T-helper 9 cell (primary cell): ENCODE measurements at regions not wholly inside any gene's neighbourhood (a gene's known extent, or its start where the extent isn't known, plus 50 kb on each side); places are given as distances from the start of the nearest gene placed in this dataset.
A peak's percentile ranks its signal among the peaks of the same experiment; 100 is the strongest.
"Not testable (repeated sequence)": the region's sequence is repeated elsewhere in the genome, so short reads cannot be mapped to it uniquely, and the experiment has no call there.

ENCODE experiments used
- DNase-seq: peaks from one replicate; pipeline ENCODE4 v3.0.0-alpha.2; 2020

DNA sequence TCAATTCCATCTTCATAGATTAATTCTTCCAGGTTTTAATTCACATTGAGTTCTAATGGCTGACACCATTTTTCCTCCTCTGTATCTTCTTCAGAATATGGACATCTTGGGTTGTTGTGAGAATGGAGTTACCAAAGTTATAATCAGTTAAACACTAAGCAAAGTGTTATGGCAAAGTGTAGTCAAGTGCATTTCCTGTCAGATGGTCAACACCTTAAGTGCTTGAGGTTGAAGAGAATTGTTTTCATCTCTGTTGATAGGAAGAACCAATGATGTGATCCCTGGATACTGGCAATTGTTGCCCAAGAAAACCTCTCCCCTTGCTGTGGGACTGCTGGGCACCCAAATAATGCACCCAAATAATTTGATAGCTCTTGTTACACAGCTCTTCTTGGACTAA, 102.6 kb upstream of the SATB1 start:
- DNase-seq, result no peak

DNA sequence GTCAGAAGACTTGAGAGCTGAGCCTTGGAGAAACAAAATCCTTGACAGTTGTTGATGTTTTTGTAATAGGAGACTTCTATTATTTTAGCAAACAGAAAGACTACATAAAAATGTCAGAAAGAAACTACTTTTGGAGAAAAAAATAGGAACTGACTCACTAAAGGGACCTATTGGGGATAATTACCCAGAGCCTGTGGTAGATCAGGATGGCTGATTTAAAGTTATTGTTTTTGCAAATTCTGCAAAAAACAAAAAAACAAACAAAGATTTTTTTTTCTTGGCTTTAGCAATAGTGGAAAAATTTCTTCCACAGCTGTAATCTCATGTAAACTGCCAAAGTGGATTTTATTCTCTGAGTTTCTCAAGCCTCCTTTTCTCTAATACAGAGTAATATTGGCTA, 101.5 kb upstream of the SATB1 start:
- no peak for DNase-seq

DNA sequence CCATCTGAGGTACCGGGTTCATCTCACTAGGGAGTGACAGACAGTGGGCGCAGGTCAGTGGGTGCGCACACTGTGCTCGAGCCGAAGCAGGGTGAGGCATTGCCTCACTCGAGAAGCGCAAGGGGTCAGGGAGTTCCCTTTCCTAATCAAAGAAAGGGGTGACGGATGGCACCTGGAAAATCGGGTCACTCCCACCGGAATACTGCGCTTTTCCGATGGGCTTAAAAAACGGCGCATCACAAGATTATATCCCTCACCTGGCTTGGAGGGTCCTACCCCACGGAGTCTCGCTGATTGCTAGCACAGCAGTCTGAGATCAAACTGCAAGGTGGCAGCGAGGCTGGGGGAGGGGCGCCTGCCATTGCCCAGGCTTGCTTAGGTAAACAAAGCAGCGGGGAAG, 91.0 kb upstream of the SATB1 start:
- not testable (repeated sequence) for DNase-seq

DNA sequence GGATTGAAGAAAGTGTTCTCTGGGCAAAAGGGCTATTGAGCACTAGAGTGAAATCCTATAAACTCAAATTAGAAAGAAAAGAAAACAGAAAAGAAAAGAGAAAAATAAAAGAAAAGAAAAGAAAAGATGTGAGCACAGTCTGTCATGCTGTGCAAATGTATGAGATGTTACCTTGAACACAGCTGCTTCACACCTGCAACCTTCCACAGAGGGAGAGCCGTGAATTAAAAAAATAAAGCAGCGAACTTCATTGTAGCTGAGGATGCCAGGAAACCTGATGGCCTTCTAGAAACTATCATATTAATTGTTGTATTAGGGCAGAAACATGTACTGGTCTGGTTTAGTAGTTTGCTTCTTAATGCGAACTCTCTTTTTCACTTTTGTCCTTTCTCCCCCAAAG, 88.0 kb upstream of the SATB1 start:
- DNase-seq, result no peak

DNA sequence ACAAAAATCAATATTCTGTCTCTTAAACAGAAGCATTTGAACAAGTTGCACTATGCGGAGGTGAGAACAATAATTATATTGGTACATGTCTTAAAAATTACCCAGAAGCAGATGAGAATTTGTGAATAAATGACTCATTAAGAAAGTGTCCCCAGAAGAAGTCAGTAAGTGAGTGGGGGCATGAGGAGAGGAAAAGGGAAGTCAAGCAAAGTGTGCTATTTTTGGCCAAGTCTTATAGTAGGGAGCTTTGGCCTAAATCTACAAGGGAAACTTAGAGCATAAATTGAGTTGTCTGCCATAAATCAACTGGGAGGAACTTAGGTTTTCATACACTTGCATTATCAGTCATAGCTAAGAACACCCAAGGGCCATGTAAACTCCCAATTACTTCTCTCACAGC, 86.9 kb upstream of the SATB1 start:
- no peak for DNase-seq

DNA sequence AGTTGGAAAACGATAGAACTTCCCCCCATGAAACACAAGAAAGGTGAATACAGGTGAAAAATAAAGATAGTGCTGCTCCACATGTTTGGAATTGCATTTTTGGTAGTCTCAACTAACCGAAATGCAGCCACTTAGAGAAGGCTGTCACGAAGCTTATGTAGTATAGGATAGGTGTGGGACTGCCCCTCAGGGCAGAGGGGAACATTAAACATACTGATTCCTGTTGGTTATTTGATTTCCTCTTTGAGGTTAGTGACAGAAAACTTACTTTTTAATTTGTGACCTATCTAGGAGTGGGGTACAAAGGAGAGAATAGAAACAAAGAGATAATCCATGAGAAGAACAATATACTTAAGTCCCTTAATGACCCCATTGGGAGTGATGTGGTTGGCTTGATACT, 85.8 kb upstream of the SATB1 start:
- DNase-seq, result no peak

DNA sequence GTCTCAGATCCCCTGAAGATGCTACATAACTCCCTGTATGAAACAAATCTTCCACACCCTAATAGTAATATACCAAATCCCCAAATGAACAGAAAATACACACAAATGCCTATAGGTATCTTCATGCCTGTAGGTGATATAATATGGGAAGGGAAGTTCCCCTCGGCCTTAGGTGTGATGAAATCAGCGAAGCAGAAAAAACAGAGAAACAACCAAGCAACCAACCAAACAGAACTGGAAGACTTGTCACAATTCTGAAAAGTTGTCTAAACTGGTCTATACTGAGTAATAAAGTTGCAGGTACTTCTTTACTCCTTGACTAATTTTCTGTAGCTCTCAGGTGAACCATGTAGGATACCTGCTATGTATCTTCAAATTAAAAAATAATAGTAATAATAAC, 82.2 kb upstream of the SATB1 start:
- DNase-seq, result no peak

DNA sequence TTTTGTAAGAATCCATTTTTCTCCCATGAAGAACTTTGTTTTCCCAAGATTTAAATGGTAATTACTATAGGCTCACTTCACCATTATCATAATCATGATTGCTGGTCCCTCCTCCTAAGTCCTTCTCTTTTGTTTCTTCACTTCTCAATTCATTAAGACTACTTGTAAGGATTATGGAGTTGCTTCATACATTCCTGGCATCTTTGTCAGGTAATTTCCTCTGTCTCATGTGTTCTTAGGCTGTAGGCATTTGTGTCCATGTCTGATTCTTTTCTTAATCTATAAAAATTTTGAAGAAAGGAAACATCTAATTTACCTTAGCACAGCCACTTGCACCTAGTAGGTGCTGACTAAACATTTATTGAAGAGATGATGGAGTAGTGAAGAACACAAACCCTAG, 79.9 kb upstream of the SATB1 start:
- DNase-seq, result no peak

DNA sequence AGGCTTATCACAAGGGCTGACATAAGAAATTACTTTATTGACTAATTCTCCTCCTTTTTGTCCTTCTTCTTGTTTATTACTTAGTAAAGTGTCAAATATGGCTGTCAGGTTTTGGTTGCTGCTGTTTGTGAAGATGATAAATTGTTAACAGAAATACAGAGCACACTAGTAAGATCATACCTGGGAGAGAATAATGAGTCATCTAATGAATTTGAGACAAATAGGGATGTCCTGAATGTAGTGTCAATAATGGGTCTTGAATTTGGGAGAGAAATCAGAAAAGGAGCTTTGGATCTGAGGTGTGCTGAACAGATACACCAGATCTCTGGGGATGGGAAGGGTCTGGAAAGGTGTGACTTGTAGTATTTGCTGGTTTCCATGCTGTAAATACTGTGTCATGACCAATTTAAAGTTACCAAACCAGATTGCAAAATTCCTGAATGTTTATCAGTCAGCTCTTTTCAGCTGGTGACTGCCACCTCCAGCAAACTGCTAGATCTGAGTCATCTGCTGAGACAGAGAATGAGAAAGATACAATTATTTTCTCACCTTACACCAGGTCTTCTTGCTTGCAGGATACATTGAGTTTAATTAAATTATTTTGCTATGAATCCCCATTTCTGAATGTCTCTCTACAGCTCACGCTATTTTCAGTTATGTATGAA, 76.7 kb upstream of the SATB1 start:
- DNase-seq, result no peak

DNA sequence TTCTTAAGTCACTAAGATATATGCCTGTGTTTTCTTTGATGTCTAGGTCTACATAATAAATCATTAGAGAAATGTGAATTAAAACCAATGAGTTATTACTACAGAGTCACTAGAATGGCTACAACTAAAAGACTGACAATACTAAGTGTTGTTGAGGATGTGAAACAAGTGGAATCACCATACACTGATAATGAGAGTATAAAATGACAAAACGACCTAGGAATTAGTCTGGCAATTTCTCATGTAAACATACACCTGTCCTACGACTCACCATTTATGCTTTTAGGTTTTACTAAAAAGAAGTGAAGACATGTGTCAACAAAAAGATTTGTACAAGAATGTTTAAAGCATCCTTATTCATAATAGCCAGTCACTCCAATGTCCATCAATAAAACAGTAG, 75.2 kb upstream of the SATB1 start:
- no peak for DNase-seq

DNA sequence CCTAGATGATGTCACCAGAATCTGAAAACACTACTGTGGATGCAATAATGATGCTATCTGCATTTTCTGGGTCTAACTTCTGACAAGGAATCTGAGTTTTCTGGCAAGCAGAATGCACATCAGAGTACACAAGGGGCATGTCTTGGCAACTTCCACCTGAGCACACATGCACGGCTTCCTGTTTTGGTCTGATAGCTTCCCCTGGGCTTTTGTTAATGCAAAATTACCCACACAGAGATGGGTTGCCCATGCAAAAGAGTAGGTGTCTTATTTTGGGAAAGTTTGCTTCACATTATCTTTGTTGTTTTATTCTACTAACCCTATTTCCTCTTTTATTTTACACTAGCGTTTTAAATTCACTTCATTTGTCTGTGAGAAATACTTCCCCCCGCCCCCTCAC, 74.2 kb upstream of the SATB1 start:
- DNase-seq, result no peak

DNA sequence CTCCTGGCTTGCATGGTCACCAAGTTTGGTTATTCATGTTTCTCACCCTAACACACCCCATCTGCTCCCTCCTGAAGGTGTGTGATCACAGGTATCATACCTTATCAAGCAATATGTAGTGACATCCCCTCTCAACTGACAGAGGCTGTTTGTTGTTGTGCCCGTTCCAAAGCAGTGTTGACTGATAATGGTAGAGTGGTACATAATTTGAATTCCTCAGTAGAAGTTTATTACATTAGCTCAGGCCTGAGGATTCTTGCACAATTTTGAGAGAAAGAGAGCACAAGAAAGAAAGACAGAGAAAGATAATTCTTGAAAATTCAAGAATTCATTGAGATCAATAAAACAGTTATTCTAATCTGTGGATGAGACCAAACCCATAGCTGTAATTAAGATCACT, 69.1 kb upstream of the SATB1 start:
- no peak for DNase-seq

DNA sequence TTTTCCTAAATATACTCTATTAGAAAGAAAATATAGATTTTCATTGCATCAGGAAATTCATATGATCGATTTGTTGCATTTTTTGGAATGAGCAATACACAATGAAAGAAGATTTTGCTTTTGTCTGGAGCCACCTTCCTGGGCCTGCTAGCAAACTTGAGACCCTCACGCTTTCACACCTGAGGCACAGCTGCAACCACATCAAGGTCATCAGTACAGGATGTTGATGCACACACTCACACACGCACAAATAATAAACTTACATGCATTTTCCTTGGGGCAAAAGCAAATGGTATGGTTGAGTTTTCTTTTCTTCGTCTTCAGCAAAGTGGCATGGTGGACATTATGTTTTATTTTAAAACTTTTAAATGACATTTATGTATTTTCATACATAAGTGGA, 64.8 kb upstream of the SATB1 start:
- DNase-seq, result peak; percentile 0

DNA sequence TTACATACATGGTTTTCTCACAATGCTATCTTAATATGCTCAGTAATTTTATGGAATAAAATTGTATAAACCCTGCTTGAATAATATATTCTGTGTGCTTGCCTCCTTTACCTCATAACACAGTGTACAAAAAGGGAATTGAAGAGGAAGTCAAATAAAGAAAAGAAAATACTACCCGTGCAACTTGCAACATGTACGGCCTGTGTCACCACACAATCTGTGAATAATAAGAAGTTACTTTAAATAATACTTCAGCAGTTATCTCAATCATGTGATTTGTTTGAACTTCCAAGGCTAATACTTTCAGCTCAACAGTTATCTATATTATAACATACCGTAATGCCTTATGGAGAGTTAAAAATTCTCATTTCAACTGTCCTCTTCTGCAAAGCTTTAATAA, 58.1 kb upstream of the SATB1 start:
- DNase-seq, result no peak

DNA sequence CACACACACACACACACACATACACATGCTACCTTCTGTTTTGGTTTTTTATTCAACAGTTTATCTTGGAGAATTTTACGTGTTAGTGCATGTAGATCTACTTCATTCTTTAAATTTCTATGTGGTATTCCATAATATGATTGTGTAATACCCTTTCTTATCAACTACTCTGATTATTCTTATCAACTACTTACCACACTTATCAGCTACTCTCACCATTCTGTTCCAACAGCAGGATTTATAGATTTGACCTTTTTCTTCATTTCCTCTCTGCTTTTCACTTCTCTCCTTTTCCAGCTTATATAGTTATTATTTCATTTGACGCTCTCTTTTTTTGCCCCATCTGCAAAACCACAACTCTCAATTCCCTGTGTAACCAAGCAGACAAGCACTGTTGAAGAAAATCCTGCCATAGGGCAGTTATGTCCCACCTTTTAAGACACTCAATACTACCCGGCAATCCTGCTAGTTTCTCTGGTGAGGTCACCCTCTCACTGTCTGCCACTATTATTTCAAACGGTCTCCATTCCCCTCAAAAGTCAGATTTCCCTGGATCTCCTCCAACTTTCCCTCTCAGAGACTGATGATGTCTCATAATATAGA, 56.9 kb upstream of the SATB1 start:
- DNase-seq, result no peak

DNA sequence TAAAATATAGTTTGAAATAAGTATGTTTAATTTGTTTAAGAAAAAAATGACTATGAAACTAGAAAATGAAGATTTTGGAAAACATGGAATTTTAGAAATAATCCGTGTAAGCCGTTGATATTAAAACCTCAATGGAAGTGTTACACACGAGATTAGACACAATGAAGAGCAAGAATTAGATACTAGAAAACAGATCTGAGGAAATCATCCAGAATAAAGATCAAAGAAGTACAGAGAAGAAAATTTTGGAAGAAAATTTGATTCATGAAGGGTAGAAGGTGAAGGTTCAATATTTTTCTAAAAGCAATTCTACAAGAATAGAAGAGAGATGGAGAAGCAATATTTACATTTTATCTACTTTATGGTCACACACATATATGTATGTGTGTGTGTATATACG, 52.5 kb upstream of the SATB1 start:
- DNase-seq, result no peak
